Left kidney (tissue), 1 donor: ENCODE measurements at regions not wholly inside any gene's neighbourhood (a gene's known extent, or its start where the extent isn't known, plus 50 kb on each side); places are given as distances from the start of the nearest gene placed in this dataset.
"Not testable (repeated sequence)": the region's sequence is repeated elsewhere in the genome, so short reads cannot be mapped to it uniquely, and the experiment has no call there.

Experiments
- DNase-seq: peaks from one replicate; pipeline ENCODE4 v3.0.0-alpha.2; 2013

GRCh38 chr17:30686538-30687479 is 137.7 kb downstream of the CRLF3 start:
- DNase-seq = not testable (repeated sequence)

DNA sequence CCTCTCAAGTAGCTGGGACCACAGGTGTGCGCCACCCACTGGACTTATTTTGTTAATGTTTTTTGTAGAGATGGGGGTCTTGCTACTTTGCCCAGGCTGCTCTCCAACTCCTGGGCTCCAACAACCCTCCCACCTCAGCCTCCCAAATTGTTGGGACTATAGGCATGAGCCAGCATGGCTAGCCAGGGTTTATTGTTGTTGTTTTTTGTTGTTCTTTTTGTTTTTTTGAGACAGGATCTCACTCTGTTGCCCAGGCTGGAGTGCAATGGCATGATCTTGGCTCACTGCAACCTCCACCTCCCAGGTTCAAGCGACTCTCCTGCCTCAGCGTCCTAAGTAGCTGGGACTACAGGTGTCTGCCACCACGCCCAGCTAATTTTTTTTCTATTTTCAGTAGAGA is 142.2 kb downstream of the CRLF3 start:
- DNase-seq = not testable (repeated sequence)

GRCh38 chr17:30680681-30681080 is 143.8 kb downstream of the CRLF3 start:
- DNase-seq = not testable (repeated sequence)

GRCh38 chr17:30677550-30678249 is 146.8 kb downstream of the CRLF3 start:
- no peak for DNase-seq

- not testable (repeated sequence) for DNase-seq
Measured at GRCh38 chr17:30675777-30676492, 148.6 kb downstream of the CRLF3 start.

DNA sequence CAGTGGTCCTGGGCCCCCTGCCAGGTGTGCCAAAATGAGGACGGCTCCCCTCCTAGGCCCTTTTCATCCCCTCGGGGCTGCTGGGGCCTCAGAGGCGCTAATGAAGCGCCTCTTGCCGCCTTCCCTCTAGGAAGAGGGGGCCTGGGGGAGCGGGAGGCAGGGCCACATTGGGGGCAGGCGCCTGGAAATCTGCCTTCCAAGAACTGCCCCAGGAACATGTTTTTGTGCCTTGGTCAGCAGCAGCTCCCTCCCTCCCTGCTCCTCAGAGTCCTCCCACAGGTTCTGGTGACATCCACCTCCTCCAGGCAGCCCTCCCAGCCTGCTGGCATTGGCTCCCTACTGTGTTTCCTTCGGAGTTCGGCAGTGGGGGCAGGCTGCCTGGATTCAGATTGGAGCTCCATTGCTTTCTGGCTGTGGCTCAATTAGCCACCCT is 155.3 kb downstream of the CRLF3 start:
- DNase-seq = not testable (repeated sequence)

GRCh38 chr17:30668360-30669181 is 155.9 kb downstream of the CRLF3 start:
- not testable (repeated sequence) for DNase-seq

DNA sequence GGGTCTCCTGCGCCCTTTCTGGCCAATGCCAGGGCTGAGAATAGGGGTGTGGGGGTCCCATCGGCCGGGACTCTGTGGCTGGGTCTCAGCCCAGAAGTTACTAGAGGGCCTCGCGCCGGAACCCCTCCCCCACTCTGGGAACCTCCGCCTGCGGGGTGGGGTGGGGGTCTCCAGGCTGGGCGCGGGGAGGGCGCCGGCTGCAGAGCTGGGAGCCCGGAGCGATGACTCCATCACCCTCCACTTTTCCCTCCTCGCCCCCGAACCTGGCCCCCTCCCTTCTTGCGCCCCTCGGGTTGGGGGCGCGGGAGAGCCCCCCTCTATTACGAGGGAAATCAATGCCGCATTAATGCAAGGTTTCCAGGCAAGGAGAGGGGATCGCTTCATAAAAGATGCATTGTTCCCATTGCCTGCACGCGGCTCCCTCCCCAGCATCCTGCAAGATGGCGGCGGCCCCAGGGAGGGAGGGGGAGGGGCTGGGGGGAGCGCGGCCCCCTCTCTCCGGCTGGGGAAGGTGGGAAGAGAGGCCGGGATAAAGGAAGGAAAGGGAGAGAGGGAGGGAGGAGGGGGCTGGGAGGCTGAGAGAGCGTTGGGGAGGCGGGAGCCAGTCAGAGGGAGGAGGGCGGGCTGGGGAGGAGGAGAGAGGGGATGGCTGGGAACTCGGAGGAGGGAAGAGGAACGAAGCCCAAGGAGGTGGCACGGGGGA is 156.7 kb downstream of the CRLF3 start:
- peak; percentile 57 for DNase-seq

- not testable (repeated sequence) for DNase-seq
Measured at GRCh38 chr17:30666838-30667656, 157.4 kb downstream of the CRLF3 start.

GRCh38 chr17:30663727-30664455 is 160.6 kb downstream of the CRLF3 start:
- not testable (repeated sequence) for DNase-seq

DNA sequence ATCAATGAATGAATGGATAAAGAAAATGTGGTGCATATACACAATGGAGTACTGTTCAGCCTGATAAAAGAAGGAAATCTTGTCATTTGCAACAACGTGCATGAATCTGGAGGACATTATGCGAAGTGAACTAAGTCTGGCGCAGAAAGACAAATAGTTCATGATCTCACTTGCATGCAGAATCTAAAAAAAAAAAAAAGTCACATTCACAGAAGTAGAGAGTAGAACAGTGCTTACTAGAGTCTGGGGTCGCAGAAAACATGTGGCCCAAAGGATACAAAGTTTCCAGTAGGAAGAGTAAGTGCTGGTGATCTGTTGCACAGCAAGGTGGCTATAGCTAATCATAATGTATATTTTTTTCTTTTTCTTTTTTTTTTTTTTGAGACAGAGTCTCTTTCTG is 167.3 kb downstream of the CRLF3 start:
- not testable (repeated sequence) for DNase-seq

GRCh38 chr17:30653038-30653437 is 171.5 kb downstream of the CRLF3 start:
- DNase-seq = not testable (repeated sequence)

DNA sequence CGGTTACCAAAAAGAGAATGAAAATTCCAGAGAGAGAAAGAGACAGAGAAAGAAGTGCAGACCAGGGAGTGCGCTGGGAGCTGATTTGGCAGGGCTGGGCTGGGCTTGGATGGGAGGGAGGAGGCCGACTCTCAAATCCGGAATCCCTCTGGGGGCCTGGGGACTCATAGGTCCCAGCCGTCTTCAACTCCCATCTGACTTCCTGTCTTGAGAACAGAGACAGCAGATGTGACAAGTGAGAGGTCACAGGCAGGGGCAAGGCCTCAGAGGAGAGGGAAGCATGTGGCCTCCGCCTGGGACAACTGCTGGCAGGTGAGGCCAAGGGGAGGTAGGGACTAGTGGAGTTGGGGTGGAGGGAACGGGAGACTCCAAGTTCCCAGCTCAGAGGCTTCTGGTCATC is 172.9 kb downstream of the GOSR1 start:
- not testable (repeated sequence) for DNase-seq

GRCh38 chr17:30648015-30648620 is 170.9 kb downstream of the GOSR1 start:
- DNase-seq = not testable (repeated sequence)

DNA sequence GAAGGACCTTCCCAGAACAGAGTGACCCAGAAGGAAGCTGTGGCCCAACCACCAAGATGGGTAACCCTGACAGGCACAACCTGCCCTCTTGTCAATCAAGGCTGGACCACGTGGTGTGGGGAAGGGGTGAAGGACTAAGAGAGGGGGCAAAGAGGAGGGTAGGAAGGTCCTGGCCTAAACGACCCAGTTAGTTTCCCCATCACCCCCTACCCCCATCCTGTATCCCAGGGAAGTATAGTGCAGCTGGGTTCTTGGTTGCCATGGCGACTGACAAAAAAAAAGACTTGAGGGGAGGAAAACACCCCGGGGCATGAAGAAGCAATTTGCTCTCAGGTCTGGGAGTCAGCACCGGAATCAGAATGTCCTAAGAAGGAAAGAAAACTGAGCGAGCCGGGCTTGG is 168.7 kb downstream of the GOSR1 start:
- not testable (repeated sequence) for DNase-seq

DNA sequence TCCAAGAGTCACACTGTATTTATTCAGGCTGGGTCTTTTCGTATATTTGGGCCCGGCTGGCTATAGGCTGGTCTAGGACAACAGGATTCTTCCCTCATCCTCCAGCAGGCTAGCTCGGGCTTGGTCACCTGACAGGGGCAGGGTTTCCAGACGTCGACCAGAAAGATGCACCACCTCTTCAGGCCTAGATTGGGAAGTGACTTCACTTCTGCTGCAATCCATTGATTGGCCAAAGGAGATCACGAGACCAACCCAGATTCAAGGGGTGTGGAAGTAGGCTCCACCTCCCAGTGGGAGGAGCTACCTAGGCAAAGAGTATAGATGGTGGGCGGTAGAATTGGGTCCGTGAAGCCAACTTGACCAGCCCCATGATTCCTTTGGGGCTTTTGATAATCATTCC is 167.5 kb downstream of the GOSR1 start:
- DNase-seq = not testable (repeated sequence)

- DNase-seq = not testable (repeated sequence)
Measured at GRCh38 chr17:30644287-30644686, 167.1 kb downstream of the GOSR1 start.

GRCh38 chr17:30641428-30641827 is 164.2 kb downstream of the GOSR1 start:
- DNase-seq = not testable (repeated sequence)

- DNase-seq = not testable (repeated sequence)
Measured at GRCh38 chr17:30639391-30639790, 162.2 kb downstream of the GOSR1 start.
